B cell (primary cell): ENCODE measurements at regions not wholly inside any gene's neighbourhood (a gene's known extent, or its start where the extent isn't known, plus 50 kb on each side); places are given as distances from the start of the nearest gene placed in this dataset.

Experiments used
- EZH2 ChIP-seq: IDR thresholded peaks from 2 replicates; pipeline ENCODE4 v1.6.1; 2012; ENCODE audit warnings: borderline replicate concordance, low read depth, mild to moderate bottlenecking, moderate library complexity, low read length; ENCODE audit not compliant: insufficient read depth, poor library complexity, severe bottlenecking
- TF ChIP-seq, protein P1 (sequence below): fragments of 200-600 bp; IDR thresholded peaks from one replicate; pipeline ENCODE4 v1.8.0; 2022; ENCODE audit warnings: antibody characterized with exemption, mild to moderate bottlenecking

DNA sequence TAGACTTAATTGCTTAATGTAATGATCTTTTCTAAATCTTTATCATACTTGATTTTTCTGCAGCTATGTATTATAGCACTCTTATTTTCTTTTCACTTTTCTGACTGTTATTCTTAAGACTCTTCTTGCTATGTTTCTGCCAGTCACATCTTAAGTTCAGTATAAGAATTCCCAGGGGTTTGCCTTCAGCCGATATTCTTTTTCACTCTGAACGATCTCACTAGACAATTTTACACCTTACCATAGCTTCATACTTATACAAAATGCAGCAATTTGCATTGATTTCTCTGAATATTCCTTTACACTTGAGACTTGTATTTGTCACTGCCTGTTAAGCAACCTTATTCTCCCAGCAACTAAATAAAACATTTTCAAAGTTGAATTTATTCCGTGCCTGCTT is 242.5 kb upstream of the OLFM3 start:
- TF ChIP-seq, protein P1, sequence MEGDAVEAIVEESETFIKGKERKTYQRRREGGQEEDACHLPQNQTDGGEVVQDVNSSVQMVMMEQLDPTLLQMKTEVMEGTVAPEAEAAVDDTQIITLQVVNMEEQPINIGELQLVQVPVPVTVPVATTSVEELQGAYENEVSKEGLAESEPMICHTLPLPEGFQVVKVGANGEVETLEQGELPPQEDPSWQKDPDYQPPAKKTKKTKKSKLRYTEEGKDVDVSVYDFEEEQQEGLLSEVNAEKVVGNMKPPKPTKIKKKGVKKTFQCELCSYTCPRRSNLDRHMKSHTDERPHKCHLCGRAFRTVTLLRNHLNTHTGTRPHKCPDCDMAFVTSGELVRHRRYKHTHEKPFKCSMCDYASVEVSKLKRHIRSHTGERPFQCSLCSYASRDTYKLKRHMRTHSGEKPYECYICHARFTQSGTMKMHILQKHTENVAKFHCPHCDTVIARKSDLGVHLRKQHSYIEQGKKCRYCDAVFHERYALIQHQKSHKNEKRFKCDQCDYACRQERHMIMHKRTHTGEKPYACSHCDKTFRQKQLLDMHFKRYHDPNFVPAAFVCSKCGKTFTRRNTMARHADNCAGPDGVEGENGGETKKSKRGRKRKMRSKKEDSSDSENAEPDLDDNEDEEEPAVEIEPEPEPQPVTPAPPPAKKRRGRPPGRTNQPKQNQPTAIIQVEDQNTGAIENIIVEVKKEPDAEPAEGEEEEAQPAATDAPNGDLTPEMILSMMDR, result no peak
- TF ChIP-seq EZH2, result no peak
